Stimulated activated naive CD8-positive, alpha-beta T cell treated with anti-CD3 and anti-CD28 coated beads, Interleukin-15, amount 100 ng/mL, for 72 hours (primary cell): ENCODE measurements at regions not wholly inside any gene's neighbourhood (a gene's known extent, or its start where the extent isn't known, plus 50 kb on each side); places are given as distances from the start of the nearest gene placed in this dataset.

Experiments used
- ATAC-seq: fragments of 150-1000 bp; cut with Tn5 transposase; 2 replicates; pipeline ENCODE4 v1.10.0; 2021; ENCODE audit warnings: mild to moderate bottlenecking, moderate library complexity
- DNase-seq, 2 donors: peaks; one replicate each; pipeline ENCODE4 v3.0.0; 2021 to 2022
- H3K27ac Mint-ChIP-seq, 2 donors: one replicate each; pipeline ENCODE4 v1.8.0; 2022; ENCODE audit warnings: mild to moderate bottlenecking in 2 of 2, mixed read lengths in 2 of 2, moderate library complexity in 2 of 2
- H3K27me3 Mint-ChIP-seq: one replicate; pipeline ENCODE4 v1.8.0; 2022; ENCODE audit warnings: mixed read lengths
- H3K4me1 Mint-ChIP-seq: one replicate; pipeline ENCODE4 v1.8.0; 2022; ENCODE audit warnings: mild to moderate bottlenecking, mixed read lengths
- H3K4me3 Mint-ChIP-seq, 2 donors: one replicate each; pipeline ENCODE4 v1.8.0; 2022; ENCODE audit warnings: mild to moderate bottlenecking in 2 of 2, mixed read lengths in 2 of 2, moderate library complexity in 1 of 2
- H3K9me3 Mint-ChIP-seq, 2 donors: one replicate each; pipeline ENCODE4 v1.8.0; 2022; ENCODE audit warnings: mixed read lengths in 2 of 2

- Mint-ChIP-seq H3K4me3 (no peak overlapping the region), H3K27me3 (no peaks in the 10 kb centered on the region), H3K4me1 (no peaks in the 10 kb centered on the region), H3K27ac (no peak overlapping the region), H3K9me3 (no peaks in the 10 kb centered on the region)
- ATAC-seq: no peak
- DNase-seq: no peak
These were observed 50.3 kb upstream of the PLSCR5 start for GRCh38 chr3:146655333-146655996.
